ENCODE measurements at regions not wholly inside any gene's neighbourhood (a gene's known extent, or its start where the extent isn't known, plus 50 kb on each side); places are given as distances from the start of the nearest gene placed in this dataset.

GRCh38 chr12:75727577-75727976 is 216.2 kb upstream of the KRR1 start:
- TF ChIP-seq CTCF (conservative IDR thresholded peaks at IDR 0.05 in 1 of 2, IDR thresholded peaks at IDR 0.05 in 1 of 2; ENCODE audit: low read depth in 1 of 2, low read length in 2 of 2): no peak
- TF ChIP-seq EZH2 (IDR thresholded peaks at IDR 0.05; ENCODE audit: low read length, missing control alignments): no peak
